ENCODE measurements at regions not wholly inside any gene's neighbourhood (a gene's known extent, or its start where the extent isn't known, plus 50 kb on each side); places are given as distances from the start of the nearest gene placed in this dataset.

- WGBS (ENCODE audit: insufficient coverage), result 100% methylated on average over 2 of the region's 5 CpGs
- Histone ChIP-seq H3K9me3 (ENCODE audit: control extremely low read depth in 1 of 5, control insufficient read depth in 4 of 5, insufficient read depth in 2 of 5, low read depth in 1 of 5, low read length in 4 of 5) (no peaks in the 10 kb centered on the region), H3K27me3 (replicated peaks in 2 of 5; ENCODE audit: control insufficient read depth in 4 of 5, insufficient read depth in 5 of 5, low read length in 4 of 5) (peaks cover 0 to 3% (median 0%) of the 10 kb centered on the region in 5 experiments), H3K36me3 (ENCODE audit: control insufficient read depth in 4 of 4, insufficient read depth in 4 of 4, low read length in 3 of 4) (no peaks in the 10 kb centered on the region), H3K27ac (ENCODE audit: insufficient read depth in 1 of 2, low read depth in 1 of 2, low read length in 2 of 2, poor library complexity in 1 of 2, severe bottlenecking in 2 of 2) (no peak overlapping the region), H3K4me1 (ENCODE audit: control extremely low read depth in 1 of 4, control insufficient read depth in 4 of 4, insufficient read depth in 4 of 4, low read length in 3 of 4) (peaks cover 0 to 4% (median 0%) of the 10 kb centered on the region in 4 experiments), H3K4me3 (ENCODE audit: control insufficient read depth in 1 of 7, extremely low read depth in 1 of 7, insufficient read depth in 4 of 7, low read depth in 2 of 7, low read length in 6 of 7) (no peak overlapping the region)
- ChIA-PET POLR2A (no interaction called here), CTCF (interaction anchor here (0.9 to 3.1 kb wide), 4 partner anchors 9 to 198 kb away, joined by 4 to 22 read pairs (median 4); no protein-coding TSS in a partner anchor)
- DNase-seq, result no peak
These were observed 64.4 kb upstream of the POU5F2 start for GRCh38 chr5:93805616-93806379.

- H3K4me1 ChIP-seq (ENCODE audit: control extremely low read depth in 1 of 4, control insufficient read depth in 4 of 4, insufficient read depth in 4 of 4, low read length in 3 of 4), result peaks cover 0 to 4% (median 0%) of the 10 kb centered on the region in 4 experiments
- WGBS (ENCODE audit: insufficient coverage), result 40% methylated on average over 2 of the region's 2 CpGs
- peaks cover 0 to under 1% (median 0%) of the 10 kb centered on the region in 4 experiments for H3K36me3 ChIP-seq (ENCODE audit: control insufficient read depth in 4 of 4, insufficient read depth in 4 of 4, low read length in 3 of 4)
- H3K9me3 ChIP-seq (ENCODE audit: control extremely low read depth in 1 of 5, control insufficient read depth in 4 of 5, insufficient read depth in 2 of 5, low read depth in 1 of 5, low read length in 4 of 5), result no peaks in the 10 kb centered on the region
- no peak overlapping the region for H3K4me3 ChIP-seq (ENCODE audit: control insufficient read depth in 1 of 7, extremely low read depth in 1 of 7, insufficient read depth in 4 of 7, low read depth in 2 of 7, low read length in 6 of 7)
- peaks cover 0 to 3% (median 0%) of the 10 kb centered on the region in 5 experiments for H3K27me3 ChIP-seq (replicated peaks in 2 of 5; ENCODE audit: control insufficient read depth in 4 of 5, insufficient read depth in 5 of 5, low read length in 4 of 5)
- no peak overlapping the region for H3K27ac ChIP-seq (ENCODE audit: insufficient read depth in 1 of 2, low read depth in 1 of 2, low read length in 2 of 2, poor library complexity in 1 of 2, severe bottlenecking in 2 of 2)
- ChIA-PET CTCF (interaction anchor here (0.7 to 3.1 kb wide), 13 partner anchors 9 to 723 kb away, joined by 3 to 26 read pairs (median 5); no protein-coding TSS in a partner anchor), POLR2A (no interaction called here)
- DNase-seq, result peak; percentile 52 to 75 (median 71)
These were observed 59.8 kb upstream of the POU5F2 start for GRCh38 chr5:93800988-93801811.

- 100% methylated on average over 3 of the region's 5 CpGs for WGBS (ENCODE audit: insufficient coverage)
- H3K9me3 ChIP-seq (ENCODE audit: control extremely low read depth in 1 of 5, control insufficient read depth in 4 of 5, insufficient read depth in 2 of 5, low read depth in 1 of 5, low read length in 4 of 5), result no peaks in the 10 kb centered on the region
- H3K4me1 ChIP-seq (ENCODE audit: control extremely low read depth in 1 of 4, control insufficient read depth in 4 of 4, insufficient read depth in 4 of 4, low read length in 3 of 4), result peaks cover 3 to 10% (median 7%) of the 10 kb centered on the region in 4 experiments
- H3K27me3 ChIP-seq (replicated peaks in 2 of 5; ENCODE audit: control insufficient read depth in 4 of 5, insufficient read depth in 5 of 5, low read length in 4 of 5), result no peaks in the 10 kb centered on the region
- ChIA-PET CTCF (interaction anchor here (1.3 to 1.4 kb wide), 2 partner anchors 9 to 1163 kb away, joined by 3 to 4 read pairs; no protein-coding TSS in a partner anchor), POLR2A (no interaction called here)
- no peak overlapping the region for H3K27ac ChIP-seq (ENCODE audit: insufficient read depth in 1 of 2, low read depth in 1 of 2, low read length in 2 of 2, poor library complexity in 1 of 2, severe bottlenecking in 2 of 2)
- DNase-seq, result no peak
- no peak overlapping the region for H3K4me3 ChIP-seq (ENCODE audit: control insufficient read depth in 1 of 7, extremely low read depth in 1 of 7, insufficient read depth in 4 of 7, low read depth in 2 of 7, low read length in 6 of 7)
- peaks cover 0 to 8% (median 4%) of the 10 kb centered on the region in 4 experiments for H3K36me3 ChIP-seq (ENCODE audit: control insufficient read depth in 4 of 4, insufficient read depth in 4 of 4, low read length in 3 of 4)
These were observed 53.6 kb upstream of the POU5F2 start for GRCh38 chr5:93794954-93795353.

- H3K9me3 ChIP-seq (ENCODE audit: control extremely low read depth in 1 of 5, control insufficient read depth in 4 of 5, insufficient read depth in 2 of 5, low read depth in 1 of 5, low read length in 4 of 5), result no peaks in the 10 kb centered on the region
- no peaks in the 10 kb centered on the region for H3K27me3 ChIP-seq (replicated peaks in 2 of 5; ENCODE audit: control insufficient read depth in 4 of 5, insufficient read depth in 5 of 5, low read length in 4 of 5)
- CTCF ChIA-PET, result interaction anchor here (0.7 to 1.5 kb wide), 3 partner anchors 10 to 1005 kb away, joined by 3 to 5 read pairs (median 3); no protein-coding TSS in a partner anchor
- H3K36me3 ChIP-seq (ENCODE audit: control insufficient read depth in 4 of 4, insufficient read depth in 4 of 4, low read length in 3 of 4), result peaks cover 0 to 8% (median 4%) of the 10 kb centered on the region in 4 experiments
- no peak overlapping the region for H3K27ac ChIP-seq (ENCODE audit: insufficient read depth in 1 of 2, low read depth in 1 of 2, low read length in 2 of 2, poor library complexity in 1 of 2, severe bottlenecking in 2 of 2)
- WGBS (ENCODE audit: insufficient coverage), result 95% methylated on average over 2 of the region's 5 CpGs
- DNase-seq, result no peak
- POLR2A ChIA-PET, result no interaction called here
- H3K4me3 ChIP-seq (ENCODE audit: control insufficient read depth in 1 of 7, extremely low read depth in 1 of 7, insufficient read depth in 4 of 7, low read depth in 2 of 7, low read length in 6 of 7), result no peak overlapping the region
- peaks cover 3 to 10% (median 7%) of the 10 kb centered on the region in 4 experiments for H3K4me1 ChIP-seq (ENCODE audit: control extremely low read depth in 1 of 4, control insufficient read depth in 4 of 4, insufficient read depth in 4 of 4, low read length in 3 of 4)
These were observed 51.9 kb upstream of the POU5F2 start for GRCh38 chr5:93793159-93793781.

- no CpG with 5 or more reads among the region's 3 CpGs for WGBS (ENCODE audit: insufficient coverage)
- peaks cover 0 to 8% (median 4%) of the 10 kb centered on the region in 4 experiments for H3K36me3 ChIP-seq (ENCODE audit: control insufficient read depth in 4 of 4, insufficient read depth in 4 of 4, low read length in 3 of 4)
- POLR2A ChIA-PET, result interaction anchor here (0.6 to 0.7 kb wide), 2 partner anchors 8 to 15 kb away, joined by 3 to 8 read pairs; no protein-coding TSS in a partner anchor
These were observed 50.1 kb upstream of the POU5F2 start for GRCh38 chr5:93791518-93791972.

More at GRCh38 chr5:93791518-93791972, 50.1 kb upstream of the POU5F2 start:
- peak; percentile 44 to 78 (median 64) for DNase-seq
- Histone ChIP-seq H3K27me3 (replicated peaks in 2 of 5; ENCODE audit: control insufficient read depth in 4 of 5, insufficient read depth in 5 of 5, low read length in 4 of 5) (no peaks in the 10 kb centered on the region), H3K4me3 (ENCODE audit: control insufficient read depth in 1 of 7, extremely low read depth in 1 of 7, insufficient read depth in 4 of 7, low read depth in 2 of 7, low read length in 6 of 7) (no peak overlapping the region), H3K4me1 (ENCODE audit: control extremely low read depth in 1 of 4, control insufficient read depth in 4 of 4, insufficient read depth in 4 of 4, low read length in 3 of 4) (peaks cover 3 to 10% (median 7%) of the 10 kb centered on the region in 4 experiments), H3K9me3 (ENCODE audit: control extremely low read depth in 1 of 5, control insufficient read depth in 4 of 5, insufficient read depth in 2 of 5, low read depth in 1 of 5, low read length in 4 of 5) (no peaks in the 10 kb centered on the region), H3K27ac (ENCODE audit: insufficient read depth in 1 of 2, low read depth in 1 of 2, low read length in 2 of 2, poor library complexity in 1 of 2, severe bottlenecking in 2 of 2) (no peak overlapping the region)
- CTCF ChIA-PET, result interaction anchor here (1.0 to 2.6 kb wide), 3 partner anchors 8 to 12 kb away, joined by 4 to 10 read pairs (median 4); no protein-coding TSS in a partner anchor

Measured in common myeloid progenitor, CD34-positive (primary cell).